ENCODE measurements at regions not wholly inside any gene's neighbourhood (a gene's known extent, or its start where the extent isn't known, plus 50 kb on each side); places are given as distances from the start of the nearest gene placed in this dataset.
"Not testable (repeated sequence)": the region's sequence is repeated elsewhere in the genome, so short reads cannot be mapped to it uniquely, and the experiment has no call there.

GRCh38 chr11:49670705-49671104 lies 281.5 kb upstream of the OR4C13 start:
- H3K9me3 Mint-ChIP-seq; H3K4me3 Mint-ChIP-seq; H3K27ac Mint-ChIP-seq; H3K27me3 Mint-ChIP-seq (ENCODE audit: insufficient read depth); intact Hi-C loops (cut with micrococcal nuclease); DNase-seq (ENCODE audit: low spot score); H3K36me3 Mint-ChIP-seq (ENCODE audit: low read depth); H3K4me1 Mint-ChIP-seq (ENCODE audit: low read depth): not testable (repeated sequence)

- H3K4me1 Mint-ChIP-seq (ENCODE audit: low read depth); H3K36me3 Mint-ChIP-seq (ENCODE audit: low read depth); H3K27me3 Mint-ChIP-seq (ENCODE audit: insufficient read depth); H3K4me3 Mint-ChIP-seq; H3K27ac Mint-ChIP-seq; intact Hi-C loops (cut with micrococcal nuclease); DNase-seq (ENCODE audit: low spot score): not testable (repeated sequence)
- H3K9me3 Mint-ChIP-seq, result peaks cover 21% of the 10 kb centered on the region
These were observed 250.1 kb upstream of the OR4C13 start for GRCh38 chr11:49702121-49702520.

GRCh38 chr11:49750447-49750846 lies 201.7 kb upstream of the OR4C13 start:
- H3K9me3 Mint-ChIP-seq, result peaks cover 18% of the 10 kb centered on the region
- H3K27ac Mint-ChIP-seq; H3K27me3 Mint-ChIP-seq (ENCODE audit: insufficient read depth); H3K4me3 Mint-ChIP-seq; H3K36me3 Mint-ChIP-seq (ENCODE audit: low read depth); DNase-seq (ENCODE audit: low spot score); H3K4me1 Mint-ChIP-seq (ENCODE audit: low read depth); intact Hi-C loops (cut with micrococcal nuclease): not testable (repeated sequence)

- H3K36me3 Mint-ChIP-seq (ENCODE audit: low read depth); H3K27ac Mint-ChIP-seq; DNase-seq (ENCODE audit: low spot score); intact Hi-C loops (cut with micrococcal nuclease); H3K4me1 Mint-ChIP-seq (ENCODE audit: low read depth); H3K4me3 Mint-ChIP-seq; H3K27me3 Mint-ChIP-seq (ENCODE audit: insufficient read depth): not testable (repeated sequence)
- H3K9me3 Mint-ChIP-seq, result peaks cover 13% of the 10 kb centered on the region
These were observed 201.2 kb upstream of the OR4C13 start for GRCh38 chr11:49750960-49751359.

GRCh38 chr11:49780791-49781190 lies 171.4 kb upstream of the OR4C13 start:
- intact Hi-C loops (cut with micrococcal nuclease); H3K4me3 Mint-ChIP-seq; H3K27ac Mint-ChIP-seq; H3K4me1 Mint-ChIP-seq (ENCODE audit: low read depth); H3K36me3 Mint-ChIP-seq (ENCODE audit: low read depth); H3K9me3 Mint-ChIP-seq; DNase-seq (ENCODE audit: low spot score); H3K27me3 Mint-ChIP-seq (ENCODE audit: insufficient read depth): not testable (repeated sequence)

GRCh38 chr11:49782000-49782399 lies 170.2 kb upstream of the OR4C13 start:
- intact Hi-C loops (cut with micrococcal nuclease); H3K4me1 Mint-ChIP-seq (ENCODE audit: low read depth); H3K27ac Mint-ChIP-seq; H3K4me3 Mint-ChIP-seq; H3K27me3 Mint-ChIP-seq (ENCODE audit: insufficient read depth); DNase-seq (ENCODE audit: low spot score); H3K36me3 Mint-ChIP-seq (ENCODE audit: low read depth); H3K9me3 Mint-ChIP-seq: not testable (repeated sequence)

- H3K4me3 Mint-ChIP-seq; H3K36me3 Mint-ChIP-seq (ENCODE audit: low read depth); H3K27ac Mint-ChIP-seq; intact Hi-C loops (cut with micrococcal nuclease); H3K9me3 Mint-ChIP-seq; DNase-seq (ENCODE audit: low spot score); H3K4me1 Mint-ChIP-seq (ENCODE audit: low read depth); H3K27me3 Mint-ChIP-seq (ENCODE audit: insufficient read depth): not testable (repeated sequence)
These were observed 168.3 kb upstream of the OR4C13 start for GRCh38 chr11:49783841-49784240.

- H3K27ac Mint-ChIP-seq; H3K4me1 Mint-ChIP-seq (ENCODE audit: low read depth); H3K4me3 Mint-ChIP-seq; intact Hi-C loops (cut with micrococcal nuclease); H3K27me3 Mint-ChIP-seq (ENCODE audit: insufficient read depth); H3K36me3 Mint-ChIP-seq (ENCODE audit: low read depth); DNase-seq (ENCODE audit: low spot score): not testable (repeated sequence)
- H3K9me3 Mint-ChIP-seq, result peaks cover 22% of the 10 kb centered on the region
These were observed 162.4 kb upstream of the OR4C13 start for GRCh38 chr11:49789787-49790186.

- H3K4me3 Mint-ChIP-seq; H3K27ac Mint-ChIP-seq; H3K4me1 Mint-ChIP-seq (ENCODE audit: low read depth); H3K9me3 Mint-ChIP-seq; DNase-seq (ENCODE audit: low spot score); H3K36me3 Mint-ChIP-seq (ENCODE audit: low read depth); H3K27me3 Mint-ChIP-seq (ENCODE audit: insufficient read depth); intact Hi-C loops (cut with micrococcal nuclease): not testable (repeated sequence)
These were observed 153.9 kb upstream of the OR4C13 start for GRCh38 chr11:49798206-49798837.

- H3K27ac Mint-ChIP-seq; DNase-seq (ENCODE audit: low spot score); H3K4me1 Mint-ChIP-seq (ENCODE audit: low read depth); intact Hi-C loops (cut with micrococcal nuclease); H3K4me3 Mint-ChIP-seq; H3K27me3 Mint-ChIP-seq (ENCODE audit: insufficient read depth); H3K36me3 Mint-ChIP-seq (ENCODE audit: low read depth): not testable (repeated sequence)
- H3K9me3 Mint-ChIP-seq, result peaks cover 18% of the 10 kb centered on the region
These were observed 134.3 kb upstream of the OR4C13 start for GRCh38 chr11:49817705-49818430.

GRCh38 chr11:49823188-49823587 lies 129.0 kb upstream of the OR4C13 start:
- H3K27ac Mint-ChIP-seq; H3K4me1 Mint-ChIP-seq (ENCODE audit: low read depth); H3K27me3 Mint-ChIP-seq (ENCODE audit: insufficient read depth); DNase-seq (ENCODE audit: low spot score); H3K36me3 Mint-ChIP-seq (ENCODE audit: low read depth); H3K4me3 Mint-ChIP-seq; intact Hi-C loops (cut with micrococcal nuclease): not testable (repeated sequence)
- peaks cover 25% of the 10 kb centered on the region for H3K9me3 Mint-ChIP-seq

GRCh38 chr11:49850541-49850940 lies 101.7 kb upstream of the OR4C13 start:
- H3K4me1 Mint-ChIP-seq (ENCODE audit: low read depth); H3K27me3 Mint-ChIP-seq (ENCODE audit: insufficient read depth); H3K27ac Mint-ChIP-seq; H3K36me3 Mint-ChIP-seq (ENCODE audit: low read depth); H3K4me3 Mint-ChIP-seq; DNase-seq (ENCODE audit: low spot score); intact Hi-C loops (cut with micrococcal nuclease): not testable (repeated sequence)
- H3K9me3 Mint-ChIP-seq, result peaks cover 13% of the 10 kb centered on the region

- DNase-seq (ENCODE audit: low spot score), result no peak
- no peaks in the 10 kb centered on the region for H3K36me3 Mint-ChIP-seq (ENCODE audit: low read depth)
- no peaks in the 10 kb centered on the region for H3K4me1 Mint-ChIP-seq (ENCODE audit: low read depth)
- intact Hi-C loops (cut with micrococcal nuclease), result no loop called here
- no peak overlapping the region for H3K27ac Mint-ChIP-seq
- no peaks in the 10 kb centered on the region for H3K27me3 Mint-ChIP-seq (ENCODE audit: insufficient read depth)
- H3K4me3 Mint-ChIP-seq, result no peak overlapping the region
- H3K9me3 Mint-ChIP-seq, result peaks cover 13% of the 10 kb centered on the region
These were observed 100.7 kb upstream of the OR4C13 start for GRCh38 chr11:49851511-49851910.

Measured in activated T-helper 1 cell treated with anti-CD3 and anti-CD28 coated beads, Interleukin-12 subunit alpha, Interleukin-12 subunit beta, Interleukin-2, Interleukin-4 antibody, amounts not matched to agents 30 ng/mL and 10 ng/mL and 1 ng/mL, durations not matched to agents 14 hours and 24 hours and 36 hours (primary cell).